ENCODE measurements at regions not wholly inside any gene's neighbourhood (a gene's known extent, or its start where the extent isn't known, plus 50 kb on each side); places are given as distances from the start of the nearest gene placed in this dataset.

- TF ChIP-seq, protein P1, sequence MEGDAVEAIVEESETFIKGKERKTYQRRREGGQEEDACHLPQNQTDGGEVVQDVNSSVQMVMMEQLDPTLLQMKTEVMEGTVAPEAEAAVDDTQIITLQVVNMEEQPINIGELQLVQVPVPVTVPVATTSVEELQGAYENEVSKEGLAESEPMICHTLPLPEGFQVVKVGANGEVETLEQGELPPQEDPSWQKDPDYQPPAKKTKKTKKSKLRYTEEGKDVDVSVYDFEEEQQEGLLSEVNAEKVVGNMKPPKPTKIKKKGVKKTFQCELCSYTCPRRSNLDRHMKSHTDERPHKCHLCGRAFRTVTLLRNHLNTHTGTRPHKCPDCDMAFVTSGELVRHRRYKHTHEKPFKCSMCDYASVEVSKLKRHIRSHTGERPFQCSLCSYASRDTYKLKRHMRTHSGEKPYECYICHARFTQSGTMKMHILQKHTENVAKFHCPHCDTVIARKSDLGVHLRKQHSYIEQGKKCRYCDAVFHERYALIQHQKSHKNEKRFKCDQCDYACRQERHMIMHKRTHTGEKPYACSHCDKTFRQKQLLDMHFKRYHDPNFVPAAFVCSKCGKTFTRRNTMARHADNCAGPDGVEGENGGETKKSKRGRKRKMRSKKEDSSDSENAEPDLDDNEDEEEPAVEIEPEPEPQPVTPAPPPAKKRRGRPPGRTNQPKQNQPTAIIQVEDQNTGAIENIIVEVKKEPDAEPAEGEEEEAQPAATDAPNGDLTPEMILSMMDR (conservative IDR thresholded peaks at IDR 0.05; ENCODE audit: low read length), result no peak
- no peak for TF ChIP-seq EZH2phosphoT487 (IDR thresholded peaks at IDR 0.05; ENCODE audit: borderline replicate concordance)
Measured at GRCh38 chr7:54397836-54398612, 144.2 kb upstream of the VSTM2A start.

Measured in Loucy (cell line).